ENCODE measurements at regions not wholly inside any gene's neighbourhood (a gene's known extent, or its start where the extent isn't known, plus 50 kb on each side); places are given as distances from the start of the nearest gene placed in this dataset.

DNA sequence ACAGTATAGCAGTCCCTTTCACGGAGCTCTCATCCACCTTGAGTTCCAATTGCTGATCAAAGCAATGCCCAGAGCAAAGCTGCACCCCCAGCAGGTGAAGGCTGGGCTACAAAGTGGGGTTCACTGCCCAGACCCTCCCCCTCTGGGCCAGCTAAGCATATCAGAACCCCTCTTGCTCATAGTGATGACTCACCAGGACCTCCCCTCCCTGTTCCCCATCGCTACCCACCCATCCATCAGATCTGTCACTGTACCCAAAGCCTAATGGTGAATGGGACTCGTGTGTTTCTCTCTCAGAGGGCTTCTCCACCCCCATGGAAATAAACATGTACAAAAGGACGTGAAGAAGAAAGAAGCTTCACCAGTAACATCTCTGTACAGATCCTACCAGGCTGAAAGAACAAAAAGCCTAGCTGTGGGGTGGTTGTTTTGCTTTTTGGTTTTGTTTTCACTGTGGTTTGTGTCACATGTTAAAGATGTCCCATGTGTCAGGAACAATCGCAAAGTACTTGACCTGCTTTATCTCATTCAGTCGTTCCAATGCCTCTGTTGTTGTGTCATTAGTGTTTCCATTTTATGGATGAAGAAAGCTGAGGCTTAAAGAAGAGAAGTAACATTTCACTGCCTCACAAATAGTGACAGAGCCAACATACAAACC, 518.5 kb downstream of the CD83 start:
- TF ChIP-seq, protein P1, sequence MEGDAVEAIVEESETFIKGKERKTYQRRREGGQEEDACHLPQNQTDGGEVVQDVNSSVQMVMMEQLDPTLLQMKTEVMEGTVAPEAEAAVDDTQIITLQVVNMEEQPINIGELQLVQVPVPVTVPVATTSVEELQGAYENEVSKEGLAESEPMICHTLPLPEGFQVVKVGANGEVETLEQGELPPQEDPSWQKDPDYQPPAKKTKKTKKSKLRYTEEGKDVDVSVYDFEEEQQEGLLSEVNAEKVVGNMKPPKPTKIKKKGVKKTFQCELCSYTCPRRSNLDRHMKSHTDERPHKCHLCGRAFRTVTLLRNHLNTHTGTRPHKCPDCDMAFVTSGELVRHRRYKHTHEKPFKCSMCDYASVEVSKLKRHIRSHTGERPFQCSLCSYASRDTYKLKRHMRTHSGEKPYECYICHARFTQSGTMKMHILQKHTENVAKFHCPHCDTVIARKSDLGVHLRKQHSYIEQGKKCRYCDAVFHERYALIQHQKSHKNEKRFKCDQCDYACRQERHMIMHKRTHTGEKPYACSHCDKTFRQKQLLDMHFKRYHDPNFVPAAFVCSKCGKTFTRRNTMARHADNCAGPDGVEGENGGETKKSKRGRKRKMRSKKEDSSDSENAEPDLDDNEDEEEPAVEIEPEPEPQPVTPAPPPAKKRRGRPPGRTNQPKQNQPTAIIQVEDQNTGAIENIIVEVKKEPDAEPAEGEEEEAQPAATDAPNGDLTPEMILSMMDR (IDR thresholded peaks at IDR 0.05) = no peak
- TF ChIP-seq POLR2A (IDR thresholded peaks at IDR 0.05; ENCODE audit: low read depth) (no peak), POLR2AphosphoS5 (IDR thresholded peaks at IDR 0.05) (no peak), EP300 (IDR thresholded peaks at IDR 0.05) (no peak)
